ENCODE measurements at regions not wholly inside any gene's neighbourhood (a gene's known extent, or its start where the extent isn't known, plus 50 kb on each side); places are given as distances from the start of the nearest gene placed in this dataset.
"Not testable (repeated sequence)": the region's sequence is repeated elsewhere in the genome, so short reads cannot be mapped to it uniquely, and the experiment has no call there.

GRCh38 chr2:83342860-83343329, 1116.2 kb downstream of the SUCLG1 start:
- H3K36me3 Mint-ChIP-seq (ENCODE audit: low read depth): no peaks in the 10 kb centered on the region
- ATAC-seq (ENCODE audit: poor library complexity) (peak; percentile 34), DNase-seq (peak in 2 of 14 experiments; percentile 1 to 26)
- H3K27ac Mint-ChIP-seq: no peak overlapping the region
- no peaks in the 10 kb centered on the region for H3K36me3 ChIP-seq (ENCODE audit: insufficient read depth, low read length)
- no peaks in the 10 kb centered on the region for H3K4me1 ChIP-seq (ENCODE audit: insufficient read depth, low read length)
- intact Hi-C loops (cut with DNase I, micrococcal nuclease): no loop called here
- POLR2A ChIA-PET: no interaction called here
- H3K27ac ChIP-seq (ENCODE audit: low read depth in 1 of 2, low read length in 2 of 2): no peak overlapping the region
- TF ChIP-seq CTCF (IDR thresholded peaks at IDR 0.05): no peak
- H3K4me1 Mint-ChIP-seq (ENCODE audit: low read depth): no peaks in the 10 kb centered on the region
- CTCF ChIA-PET: no interaction called here
- no peak overlapping the region for H3K4me3 ChIP-seq (ENCODE audit: low read length)
- H3K4me3 Mint-ChIP-seq: peak overlapping the region; percentile 1
- H3K27me3 Mint-ChIP-seq: no peaks in the 10 kb centered on the region
- H3K9me3 ChIP-seq (ENCODE audit: control insufficient read depth in 1 of 2, insufficient read depth in 1 of 2, low read length in 2 of 2): peaks cover 0 to 5% of the 10 kb centered on the region in 2 experiments
- no peaks in the 10 kb centered on the region for H3K27me3 ChIP-seq (ENCODE audit: control insufficient read depth in 1 of 2, insufficient read depth in 2 of 2, low read length in 2 of 2)
- H3K9me3 Mint-ChIP-seq: peaks cover 13% of the 10 kb centered on the region

DNA sequence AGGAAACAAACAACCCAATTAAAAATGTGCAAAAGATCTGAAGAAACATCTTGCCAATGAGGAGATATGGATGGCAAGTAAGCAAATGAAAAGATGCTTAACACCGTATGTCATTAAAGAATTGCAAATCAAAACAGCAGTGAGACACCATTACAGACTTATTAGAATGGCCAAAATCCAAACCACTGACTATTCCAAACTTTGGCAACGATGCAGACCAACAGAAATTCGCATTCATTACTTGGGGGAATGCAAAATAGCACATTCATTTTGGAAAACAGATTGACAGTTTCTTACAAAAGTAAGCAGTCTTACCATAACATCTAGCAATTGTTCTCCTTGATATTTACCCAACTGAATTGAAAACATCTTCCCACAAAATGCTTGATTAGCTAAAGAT, 1118.7 kb downstream of the SUCLG1 start:
- Histone ChIP-seq H3K36me3 (ENCODE audit: insufficient read depth, low read length) (no peaks in the 10 kb centered on the region), H3K9me3 (ENCODE audit: control insufficient read depth in 1 of 2, insufficient read depth in 1 of 2, low read length in 2 of 2) (peaks cover 0 to 5% of the 10 kb centered on the region in 2 experiments), H3K27ac (ENCODE audit: low read depth in 1 of 2, low read length in 2 of 2) (no peak overlapping the region), H3K4me3 (ENCODE audit: low read length) (no peak overlapping the region), H3K4me1 (ENCODE audit: insufficient read depth, low read length) (no peaks in the 10 kb centered on the region), H3K27me3 (ENCODE audit: control insufficient read depth in 1 of 2, insufficient read depth in 2 of 2, low read length in 2 of 2) (no peaks in the 10 kb centered on the region)
- DNase-seq (peak in 3 of 14 experiments; percentile 0 to 32 (median 7)), ATAC-seq (ENCODE audit: poor library complexity) (no peak)
- H3K27me3 Mint-ChIP-seq: no peaks in the 10 kb centered on the region
- H3K4me3 Mint-ChIP-seq: no peak overlapping the region
- H3K4me1 Mint-ChIP-seq (ENCODE audit: low read depth): no peaks in the 10 kb centered on the region
- intact Hi-C loops (cut with DNase I, micrococcal nuclease): no loop called here
- H3K36me3 Mint-ChIP-seq (ENCODE audit: low read depth): no peaks in the 10 kb centered on the region
- ChIA-PET POLR2A (no interaction called here), CTCF (no interaction called here)
- TF ChIP-seq CTCF (IDR thresholded peaks at IDR 0.05): no peak
- peaks cover 13% of the 10 kb centered on the region for H3K9me3 Mint-ChIP-seq
- no peak overlapping the region for H3K27ac Mint-ChIP-seq

DNA sequence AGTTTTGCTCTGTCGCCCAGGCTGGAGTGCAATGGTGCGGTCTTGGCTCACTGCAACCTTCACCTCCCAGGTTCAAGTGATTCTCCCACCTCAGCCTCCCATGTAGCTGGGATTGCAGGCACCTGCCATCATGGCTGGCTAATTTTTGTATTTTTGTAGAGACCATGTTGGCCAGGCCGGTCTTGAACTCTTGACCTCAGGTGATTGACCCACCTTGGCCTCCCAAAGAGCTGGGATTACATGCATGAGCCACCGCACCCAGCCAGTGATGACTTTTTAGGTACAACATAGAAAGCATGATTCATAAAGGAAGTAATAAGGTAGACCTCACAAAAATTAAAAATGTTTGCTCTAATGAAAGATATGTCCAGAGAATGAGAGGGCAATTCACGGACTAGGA, 1119.1 kb downstream of the SUCLG1 start:
- DNase-seq; H3K27me3 ChIP-seq (ENCODE audit: control insufficient read depth in 1 of 2, insufficient read depth in 2 of 2, low read length in 2 of 2); intact Hi-C loops (cut with DNase I, micrococcal nuclease); H3K9me3 ChIP-seq (ENCODE audit: control insufficient read depth in 1 of 2, insufficient read depth in 1 of 2, low read length in 2 of 2); H3K27ac ChIP-seq (ENCODE audit: low read depth in 1 of 2, low read length in 2 of 2); H3K36me3 Mint-ChIP-seq (ENCODE audit: low read depth); ATAC-seq (ENCODE audit: poor library complexity); H3K4me3 Mint-ChIP-seq; H3K4me1 Mint-ChIP-seq (ENCODE audit: low read depth); H3K4me3 ChIP-seq (ENCODE audit: low read length); CTCF ChIA-PET; H3K27me3 Mint-ChIP-seq; H3K36me3 ChIP-seq (ENCODE audit: insufficient read depth, low read length); H3K27ac Mint-ChIP-seq; POLR2A ChIA-PET; H3K4me1 ChIP-seq (ENCODE audit: insufficient read depth, low read length): not testable (repeated sequence)
- peaks cover 13% of the 10 kb centered on the region for H3K9me3 Mint-ChIP-seq

GRCh38 chr2:83331810-83332209, 1127.3 kb downstream of the SUCLG1 start:
- TF ChIP-seq CTCF (IDR thresholded peaks at IDR 0.05): no peak
- Mint-ChIP-seq H3K27ac (no peak overlapping the region), H3K27me3 (no peaks in the 10 kb centered on the region), H3K9me3 (peaks cover 4% of the 10 kb centered on the region), H3K4me1 (ENCODE audit: low read depth) (no peaks in the 10 kb centered on the region), H3K4me3 (no peak overlapping the region), H3K36me3 (ENCODE audit: low read depth) (no peaks in the 10 kb centered on the region)
- no peak for DNase-seq
- ChIA-PET POLR2A (no interaction called here), CTCF (no interaction called here)
- peaks cover 0 to 5% of the 10 kb centered on the region in 2 experiments for H3K9me3 ChIP-seq (ENCODE audit: control insufficient read depth in 1 of 2, insufficient read depth in 1 of 2, low read length in 2 of 2)
- intact Hi-C loops (cut with DNase I, micrococcal nuclease): no loop called here
- no peak overlapping the region for H3K4me3 ChIP-seq (ENCODE audit: low read length)
- no peaks in the 10 kb centered on the region for H3K4me1 ChIP-seq (ENCODE audit: insufficient read depth, low read length)
- no peak overlapping the region for H3K27ac ChIP-seq (ENCODE audit: low read depth in 1 of 2, low read length in 2 of 2)
- no peaks in the 10 kb centered on the region for H3K27me3 ChIP-seq (ENCODE audit: control insufficient read depth in 1 of 2, insufficient read depth in 2 of 2, low read length in 2 of 2)
- no peak for ATAC-seq (ENCODE audit: poor library complexity)
- no peaks in the 10 kb centered on the region for H3K36me3 ChIP-seq (ENCODE audit: insufficient read depth, low read length)
